ENCODE measurements at regions not wholly inside any gene's neighbourhood (a gene's known extent, or its start where the extent isn't known, plus 50 kb on each side); places are given as distances from the start of the nearest gene placed in this dataset.

GRCh38 chr12:105820429-105821125 is 318.2 kb downstream of the NUAK1 start:
- Histone ChIP-seq H3K27me3 (no peaks in the 10 kb centered on the region), H3K4me3 (no peak overlapping the region), H4K20me1 (no peaks in the 10 kb centered on the region), H3K9ac (no peak overlapping the region), H3K4me2 (no peak overlapping the region), H3K9me3 (no peaks in the 10 kb centered on the region), H3K27ac (no peak overlapping the region), H3K4me1 (peaks cover 30% of the 10 kb centered on the region), H3K36me3 (no peaks in the 10 kb centered on the region)
- no peak for TF ChIP-seq Cebpa-rat (IDR thresholded peaks at IDR 0.05)

GRCh38 chr12:105822131-105823105 is 316.3 kb downstream of the NUAK1 start:
- no peak for TF ChIP-seq Cebpa-rat (IDR thresholded peaks at IDR 0.05)
- Histone ChIP-seq H3K27ac (no peak overlapping the region), H3K4me2 (peak overlapping the region; percentile 47)

GRCh38 chr12:105823810-105824209 is 314.9 kb downstream of the NUAK1 start:
- no peak overlapping the region for H3K4me3 ChIP-seq
- H3K9me3 ChIP-seq = no peaks in the 10 kb centered on the region
- H3K27ac ChIP-seq = no peak overlapping the region
- no peaks in the 10 kb centered on the region for H3K27me3 ChIP-seq
- peak overlapping the region; percentile 13 for H3K4me2 ChIP-seq
- H3K9ac ChIP-seq = no peak overlapping the region
- H3K36me3 ChIP-seq = no peaks in the 10 kb centered on the region
- H4K20me1 ChIP-seq = no peaks in the 10 kb centered on the region
- TF ChIP-seq Cebpa-rat (IDR thresholded peaks at IDR 0.05) = no peak
- H3K4me1 ChIP-seq = peaks cover 30% of the 10 kb centered on the region

More at GRCh38 chr12:105822131-105823105, 316.3 kb downstream of the NUAK1 start:
- no peak overlapping the region for H3K9ac ChIP-seq
- no peaks in the 10 kb centered on the region for H3K36me3 ChIP-seq
- no peak overlapping the region for H3K4me3 ChIP-seq
- no peaks in the 10 kb centered on the region for H4K20me1 ChIP-seq
- no peaks in the 10 kb centered on the region for H3K9me3 ChIP-seq
- peaks cover 30% of the 10 kb centered on the region for H3K4me1 ChIP-seq
- H3K27me3 ChIP-seq = no peaks in the 10 kb centered on the region

- Histone ChIP-seq H3K4me3 (no peak overlapping the region), H3K27me3 (no peaks in the 10 kb centered on the region), H3K4me1 (peaks cover 22% of the 10 kb centered on the region), H3K4me2 (no peak overlapping the region), H4K20me1 (no peaks in the 10 kb centered on the region), H3K9ac (no peak overlapping the region), H3K27ac (no peak overlapping the region), H3K36me3 (no peaks in the 10 kb centered on the region), H3K9me3 (no peaks in the 10 kb centered on the region)
- no peak for TF ChIP-seq Cebpa-rat (IDR thresholded peaks at IDR 0.05)
Observed at GRCh38 chr12:105825141-105825540, 313.6 kb downstream of the NUAK1 start.

- Histone ChIP-seq H3K9ac (no peak overlapping the region), H3K27me3 (no peaks in the 10 kb centered on the region), H3K4me2 (no peak overlapping the region), H3K9me3 (no peaks in the 10 kb centered on the region), H3K27ac (no peak overlapping the region), H3K4me3 (no peak overlapping the region), H3K36me3 (no peaks in the 10 kb centered on the region), H3K4me1 (0 out of 2 replicates have a peak, but pooled peaks cover 5% of the 10 kb centered on the region), H4K20me1 (no peaks in the 10 kb centered on the region)
- no peak for TF ChIP-seq Cebpa-rat (IDR thresholded peaks at IDR 0.05)
Observed at GRCh38 chr12:105831372-105831771, 307.4 kb downstream of the NUAK1 start.

- Histone ChIP-seq H3K27me3 (no peaks in the 10 kb centered on the region), H3K4me3 (no peak overlapping the region), H3K9me3 (no peaks in the 10 kb centered on the region), H4K20me1 (no peaks in the 10 kb centered on the region), H3K27ac (no peak overlapping the region), H3K9ac (no peak overlapping the region), H3K4me2 (no peak overlapping the region), H3K36me3 (no peaks in the 10 kb centered on the region), H3K4me1 (0 out of 2 replicates have a peak, but pooled peaks cover 5% of the 10 kb centered on the region)
- TF ChIP-seq Cebpa-rat (IDR thresholded peaks at IDR 0.05) = no peak
Observed at GRCh38 chr12:105832021-105832420, 306.7 kb downstream of the NUAK1 start.

- no peaks in the 10 kb centered on the region for H3K9me3 ChIP-seq
- no peak overlapping the region for H3K9ac ChIP-seq
- no peaks in the 10 kb centered on the region for H3K36me3 ChIP-seq
- H4K20me1 ChIP-seq = no peaks in the 10 kb centered on the region
- no peaks in the 10 kb centered on the region for H3K27me3 ChIP-seq
- no peak overlapping the region for H3K27ac ChIP-seq
- no peak for TF ChIP-seq Cebpa-rat (IDR thresholded peaks at IDR 0.05)
- H3K4me2 ChIP-seq = no peak overlapping the region
- 0 out of 2 replicates have a peak, but pooled peaks cover 5% of the 10 kb centered on the region for H3K4me1 ChIP-seq
- no peak overlapping the region for H3K4me3 ChIP-seq
Observed at GRCh38 chr12:105832806-105833205, 305.9 kb downstream of the NUAK1 start.

GRCh38 chr12:105834496-105834895 is 304.3 kb downstream of the NUAK1 start:
- H3K4me2 ChIP-seq = no peak overlapping the region
- H3K27ac ChIP-seq = no peak overlapping the region
- no peak overlapping the region for H3K9ac ChIP-seq
- H3K27me3 ChIP-seq = no peaks in the 10 kb centered on the region
- H4K20me1 ChIP-seq = no peaks in the 10 kb centered on the region
- no peak overlapping the region for H3K4me3 ChIP-seq
- no peaks in the 10 kb centered on the region for H3K36me3 ChIP-seq
- H3K4me1 ChIP-seq = 0 out of 2 replicates have a peak, but pooled peaks cover 5% of the 10 kb centered on the region
- no peaks in the 10 kb centered on the region for H3K9me3 ChIP-seq
- TF ChIP-seq Cebpa-rat (IDR thresholded peaks at IDR 0.05) = no peak

GRCh38 chr12:105835580-105836241 is 303.0 kb downstream of the NUAK1 start:
- Histone ChIP-seq H3K4me3 (no peak overlapping the region), H3K9ac (no peak overlapping the region), H3K9me3 (no peaks in the 10 kb centered on the region), H3K36me3 (no peaks in the 10 kb centered on the region), H3K27me3 (no peaks in the 10 kb centered on the region), H4K20me1 (no peaks in the 10 kb centered on the region), H3K4me2 (no peak overlapping the region), H3K27ac (no peak overlapping the region), H3K4me1 (0 out of 2 replicates have a peak, but pooled peaks cover 5% of the 10 kb centered on the region)
- TF ChIP-seq Cebpa-rat (IDR thresholded peaks at IDR 0.05) = no peak
